H1 (cell line): ENCODE measurements at regions not wholly inside any gene's neighbourhood (a gene's known extent, or its start where the extent isn't known, plus 50 kb on each side); places are given as distances from the start of the nearest gene placed in this dataset.

Source experiments
- ASH2L ChIP-seq: fragments of 200-600, 300-600 bp; sonication (generic); IDR thresholded peaks from one replicate; pipeline ENCODE4 v1.7.1; 2017; ENCODE audit warnings: low read length
- CBX8 ChIP-seq: fragments of 300-800, 300-1000 bp; sonication (generic); IDR thresholded peaks from 2 replicates; pipeline ENCODE4 v1.7.1; 2016; ENCODE audit warnings: low read depth, low read length, borderline replicate concordance
- CHD1 ChIP-seq: IDR thresholded peaks from 2 replicates; pipeline ENCODE4 v1.6.1; 2012; ENCODE audit warnings: low read depth, low read length, improper control_type of control experiment
- CREB1 ChIP-seq: IDR thresholded peaks from 2 replicates; pipeline ENCODE4 v1.6.1; 2012; ENCODE audit warnings: inconsistent platforms
- EP300 ChIP-seq, 2 experiments: IDR thresholded peaks; 1 replicate in 1 of 2; 2 replicates in 1 of 2; pipeline ENCODE4 v1.6.1; 2011 to 2012; ENCODE audit warnings: low read depth in 2 of 2, low read length in 2 of 2, mild to moderate bottlenecking in 2 of 2, borderline replicate concordance in 1 of 2, inconsistent platforms in 1 of 2, moderate library complexity in 1 of 2
- EZH2 ChIP-seq: fragments of 200-600 bp; sonication (generic); IDR thresholded peaks from 2 replicates; pipeline ENCODE4 v1.7.1; 2012; ENCODE audit warnings: low read depth, mild to moderate bottlenecking, moderate library complexity, low read length, inconsistent platforms; ENCODE audit not compliant: severe bottlenecking
- FOSL1 ChIP-seq: IDR thresholded peaks from 2 replicates; pipeline ENCODE4 v1.6.1; 2011; ENCODE audit warnings: mild to moderate bottlenecking, low read depth, low read length, moderate library complexity; ENCODE audit not compliant: insufficient read depth
- GABPA ChIP-seq: IDR thresholded peaks from 2 replicates; pipeline ENCODE4 v1.6.1; 2011; ENCODE audit warnings: mild to moderate bottlenecking, low read length, moderate library complexity, borderline replicate concordance; ENCODE audit not compliant: insufficient read depth
- HDAC6 ChIP-seq: IDR thresholded peaks from one replicate; pipeline ENCODE4 v1.7.1; 2012; ENCODE audit warnings: low read depth, mild to moderate bottlenecking, inconsistent platforms, low read length, moderate library complexity
- KDM1A ChIP-seq: fragments of 200-600, 300-600 bp; sonication (generic); IDR thresholded peaks from 2 replicates; pipeline ENCODE4 v1.7.1; 2016; ENCODE audit warnings: mild to moderate bottlenecking, low read length, borderline replicate concordance
- MAFK ChIP-seq: IDR thresholded peaks from 2 replicates; pipeline ENCODE4 v1.6.1; 2012; ENCODE audit warnings: low read depth, mild to moderate bottlenecking, improper control_type of control experiment, low read length
- NANOG ChIP-seq: IDR thresholded peaks from 2 replicates; pipeline ENCODE4 v1.6.1; 2011; ENCODE audit warnings: low read length, low read depth, mild to moderate bottlenecking, inconsistent platforms; ENCODE audit not compliant: insufficient read depth, poor library complexity, severe bottlenecking
- POU5F1 ChIP-seq: IDR thresholded peaks from 2 replicates; pipeline ENCODE4 v1.6.1; 2011; ENCODE audit warnings: low read depth, mild to moderate bottlenecking, low read length, moderate library complexity
- RBBP5 ChIP-seq: IDR thresholded peaks from 2 replicates; pipeline ENCODE4 v1.7.1; 2012; ENCODE audit warnings: low read depth, mild to moderate bottlenecking, inconsistent platforms, low read length, moderate library complexity, borderline replicate concordance
- RFX5 ChIP-seq: IDR thresholded peaks from 2 replicates; pipeline ENCODE4 v1.6.1; 2011; ENCODE audit warnings: low read depth, low read length, improper control_type of control experiment, borderline replicate concordance
- RXRA ChIP-seq: IDR thresholded peaks from 2 replicates; pipeline ENCODE4 v1.6.1; 2011; ENCODE audit warnings: low read depth, mild to moderate bottlenecking, low read length, moderate library complexity; ENCODE audit not compliant: insufficient read depth
- TAF7 ChIP-seq: optimal IDR thresholded peaks from 2 replicates; pipeline ENCODE3; 2011; ENCODE audit warnings: low read depth, mild to moderate bottlenecking, inconsistent platforms, low read length, moderate library complexity, borderline replicate concordance
- TCF12 ChIP-seq: IDR thresholded peaks from 2 replicates; pipeline ENCODE4 v1.6.1; 2011; ENCODE audit warnings: low read depth, mild to moderate bottlenecking, low read length
- TEAD4 ChIP-seq: IDR thresholded peaks from 2 replicates; pipeline ENCODE4 v1.6.1; 2012; ENCODE audit warnings: low read depth, low read length, inconsistent platforms, mixed read lengths
- YY1 ChIP-seq: IDR thresholded peaks from 2 replicates; pipeline ENCODE4 v1.6.1; 2011; ENCODE audit warnings: low read depth, mild to moderate bottlenecking, low read length
- TF ChIP-seq, protein P1 (sequence below), 3 experiments: IDR thresholded peaks; 1 replicate in 2 of 3; 2 replicates in 1 of 3; pipeline versions ENCODE4 v1.5.1 to v1.6.1; 2011; ENCODE audit warnings: low read length in 3 of 3, mild to moderate bottlenecking in 3 of 3, inconsistent platforms in 2 of 3, low read depth in 1 of 3, moderate library complexity in 1 of 3; ENCODE audit not compliant: insufficient read depth in 1 of 3; ENCODE audit errors: control extremely low read depth in 1 of 3

DNA sequence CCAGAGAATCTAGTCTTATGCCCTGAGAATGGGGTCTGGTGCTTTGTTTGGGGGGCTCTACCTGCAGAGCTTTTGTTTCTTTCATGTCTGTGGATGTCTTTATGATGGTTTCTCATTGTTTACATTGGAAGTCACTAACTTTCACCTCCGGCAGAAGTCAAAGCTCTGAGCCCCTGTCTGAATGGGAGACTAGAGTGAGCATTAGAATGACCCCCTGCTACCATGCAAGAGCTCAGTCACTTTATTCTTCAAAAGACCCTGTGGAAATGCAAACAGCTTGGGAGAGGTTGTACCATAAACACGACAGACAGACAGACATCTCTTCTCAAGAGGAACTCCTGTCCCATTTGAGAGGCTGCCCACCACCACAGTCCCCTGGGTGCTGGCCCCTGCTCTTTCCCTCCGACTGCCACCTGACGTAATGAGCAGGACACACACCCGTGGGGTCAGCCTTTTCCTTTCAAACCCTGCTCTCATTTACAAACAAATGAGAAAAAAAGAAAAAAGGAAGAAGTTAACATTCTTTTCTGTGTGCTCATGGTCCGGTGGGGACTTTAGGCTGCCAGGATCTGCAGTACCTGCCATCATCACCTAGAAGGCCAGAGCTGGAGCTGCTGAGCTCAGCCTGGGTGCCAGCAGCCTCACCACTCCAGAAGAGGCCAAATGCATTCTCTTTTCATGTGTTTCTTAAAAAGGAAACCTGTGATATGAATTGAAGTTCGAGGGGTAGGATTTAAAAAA is 91.6 kb downstream of the FZD1 start (continued):
- TF ChIP-seq FOSL1, result no peak
- no peak for TF ChIP-seq TAF7
- TF ChIP-seq TCF12, result no peak
- no peak for TF ChIP-seq EZH2
- TF ChIP-seq RFX5, result no peak
- no peak for TF ChIP-seq CBX8
- TF ChIP-seq RXRA, result no peak
- no peak for TF ChIP-seq ASH2L
- TF ChIP-seq RBBP5, result no peak
- no peak for TF ChIP-seq CREB1
- TF ChIP-seq, protein P1, sequence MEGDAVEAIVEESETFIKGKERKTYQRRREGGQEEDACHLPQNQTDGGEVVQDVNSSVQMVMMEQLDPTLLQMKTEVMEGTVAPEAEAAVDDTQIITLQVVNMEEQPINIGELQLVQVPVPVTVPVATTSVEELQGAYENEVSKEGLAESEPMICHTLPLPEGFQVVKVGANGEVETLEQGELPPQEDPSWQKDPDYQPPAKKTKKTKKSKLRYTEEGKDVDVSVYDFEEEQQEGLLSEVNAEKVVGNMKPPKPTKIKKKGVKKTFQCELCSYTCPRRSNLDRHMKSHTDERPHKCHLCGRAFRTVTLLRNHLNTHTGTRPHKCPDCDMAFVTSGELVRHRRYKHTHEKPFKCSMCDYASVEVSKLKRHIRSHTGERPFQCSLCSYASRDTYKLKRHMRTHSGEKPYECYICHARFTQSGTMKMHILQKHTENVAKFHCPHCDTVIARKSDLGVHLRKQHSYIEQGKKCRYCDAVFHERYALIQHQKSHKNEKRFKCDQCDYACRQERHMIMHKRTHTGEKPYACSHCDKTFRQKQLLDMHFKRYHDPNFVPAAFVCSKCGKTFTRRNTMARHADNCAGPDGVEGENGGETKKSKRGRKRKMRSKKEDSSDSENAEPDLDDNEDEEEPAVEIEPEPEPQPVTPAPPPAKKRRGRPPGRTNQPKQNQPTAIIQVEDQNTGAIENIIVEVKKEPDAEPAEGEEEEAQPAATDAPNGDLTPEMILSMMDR (IDR thresholded peaks at IDR 0.05; ENCODE audit: control extremely low read depth in 1 of 3, insufficient read depth in 1 of 3, low read depth in 1 of 3, low read length in 3 of 3), result no peak
- TF ChIP-seq HDAC6, result no peak
- TF ChIP-seq MAFK, result no peak
- TF ChIP-seq POU5F1, result peak; percentile 20; the same call in 1 of the 2 replicates
- no peak; the same call in 1 of the 2 replicates for TF ChIP-seq TEAD4
- TF ChIP-seq GABPA, result no peak
- no peak for TF ChIP-seq YY1
- peak; percentile 73 for TF ChIP-seq NANOG
- TF ChIP-seq EP300 (IDR thresholded peaks at IDR 0.05; ENCODE audit: borderline replicate concordance in 1 of 2, low read depth in 2 of 2, low read length in 2 of 2), result no peak
- TF ChIP-seq CHD1, result no peak
- TF ChIP-seq KDM1A, result no peak
